Suprapubic skin (tissue), 4 donors: ENCODE measurements at regions not wholly inside any gene's neighbourhood (a gene's known extent, or its start where the extent isn't known, plus 50 kb on each side); places are given as distances from the start of the nearest gene placed in this dataset.

Experiments used
- DNase-seq, 2 donors: peaks; one replicate each; pipeline ENCODE4 v3.0.0-alpha.2; 2019; ENCODE audit warnings: low spot score in 2 of 2
- H3K27ac ChIP-seq: fragments of 200-600 bp; sonication (generic); one replicate; pipeline ENCODE4 v1.5.1; 2019
- H3K27me3 ChIP-seq: fragments of 200-600 bp; sonication (generic); one replicate; pipeline ENCODE4 v1.5.1; 2019
- H3K36me3 ChIP-seq: fragments of 200-600 bp; sonication (generic); one replicate; pipeline ENCODE4 v1.5.1; 2019
- H3K4me1 ChIP-seq: fragments of 200-600 bp; sonication (generic); one replicate; pipeline ENCODE4 v1.5.1; 2019
- H3K4me3 ChIP-seq: fragments of 200-600 bp; sonication (generic); one replicate; pipeline ENCODE4 v1.5.1; 2019; ENCODE audit warnings: mild to moderate bottlenecking
- H3K9me3 ChIP-seq: fragments of 200-600 bp; sonication (generic); one replicate; pipeline ENCODE4 v1.5.1; 2019
- CTCF ChIP-seq, 2 donors: fragments of 200-600 bp in 1 of 2; fragments of 450-650 bp in 1 of 2; sonication (generic) in 1 of 2; IDR thresholded peaks; one replicate each; pipeline ENCODE4 v1.5.1; 2016 to 2019; ENCODE audit warnings: antibody characterized with exemption in 2 of 2, mild to moderate bottlenecking in 1 of 2, moderate library complexity in 1 of 2
- EP300 ChIP-seq: sonication (generic); formaldehyde crosslinking; IDR thresholded peaks from one replicate; pipeline ENCODE4 v1.6.1; 2017; ENCODE audit warnings: antibody characterized with exemption
- POLR2A ChIP-seq, 2 donors: fragments of 450-650 bp; IDR thresholded peaks; one replicate each; pipeline ENCODE4 v1.6.1; 2017; ENCODE audit warnings: antibody characterized with exemption in 2 of 2, mild to moderate bottlenecking in 2 of 2, moderate library complexity in 2 of 2
- POLR2AphosphoS5 ChIP-seq, 3 donors: sonication (generic); formaldehyde crosslinking; IDR thresholded peaks; one replicate each; pipeline ENCODE4 v1.6.1; 2017; ENCODE audit warnings: antibody characterized with exemption in 3 of 3
- WGBS: methylation state at CpG from one replicate; pipeline ENCODE4 v1.1.5; 2018; 5-methylcytosine and 5-hydroxymethylcytosine counted together

- TF ChIP-seq POLR2AphosphoS5 (IDR thresholded peaks at IDR 0.05), result no peak
- TF ChIP-seq EP300, result no peak
- no peak for TF ChIP-seq CTCF (IDR thresholded peaks at IDR 0.05)
- no peak for TF ChIP-seq POLR2A (IDR thresholded peaks at IDR 0.05)
- H3K4me3 ChIP-seq, result no peak overlapping the region
- H3K27ac ChIP-seq, result no peak overlapping the region
- no peaks in the 10 kb centered on the region for H3K4me1 ChIP-seq
- WGBS, result 89% methylated on average over 4 of the region's 4 CpGs
- no peaks in the 10 kb centered on the region for H3K27me3 ChIP-seq
- DNase-seq, result no peak
- H3K9me3 ChIP-seq, result no peaks in the 10 kb centered on the region
- no peaks in the 10 kb centered on the region for H3K36me3 ChIP-seq
These were observed 436.7 kb upstream of the JAG1 start for GRCh38 chr20:11110535-11110934.

GRCh38 chr20:11111191-11111590 is 437.4 kb upstream of the JAG1 start:
- WGBS, result 70% methylated on average over 2 of the region's 2 CpGs
- no peak overlapping the region for H3K4me3 ChIP-seq
- no peak overlapping the region for H3K27ac ChIP-seq
- no peaks in the 10 kb centered on the region for H3K4me1 ChIP-seq
- TF ChIP-seq EP300 (no peak), POLR2AphosphoS5 (IDR thresholded peaks at IDR 0.05) (no peak), CTCF (IDR thresholded peaks at IDR 0.05) (no peak), POLR2A (IDR thresholded peaks at IDR 0.05) (no peak)
- H3K36me3 ChIP-seq, result no peaks in the 10 kb centered on the region
- no peaks in the 10 kb centered on the region for H3K27me3 ChIP-seq
- H3K9me3 ChIP-seq, result no peaks in the 10 kb centered on the region
- DNase-seq, result no peak

- 89% methylated on average over 2 of the region's 2 CpGs for WGBS
- no peaks in the 10 kb centered on the region for H3K36me3 ChIP-seq
- H3K27ac ChIP-seq, result no peak overlapping the region
- H3K4me3 ChIP-seq, result no peak overlapping the region
- no peaks in the 10 kb centered on the region for H3K9me3 ChIP-seq
- no peaks in the 10 kb centered on the region for H3K4me1 ChIP-seq
- no peak for TF ChIP-seq EP300
- TF ChIP-seq CTCF (IDR thresholded peaks at IDR 0.05), result no peak
- TF ChIP-seq POLR2A (IDR thresholded peaks at IDR 0.05), result no peak
- TF ChIP-seq POLR2AphosphoS5 (IDR thresholded peaks at IDR 0.05), result no peak
- H3K27me3 ChIP-seq, result no peaks in the 10 kb centered on the region
- no peak for DNase-seq
These were observed 439.0 kb upstream of the JAG1 start for GRCh38 chr20:11112832-11113231.

GRCh38 chr20:11114382-11114781 is 440.6 kb upstream of the JAG1 start:
- Histone ChIP-seq H3K27me3 (no peaks in the 10 kb centered on the region), H3K4me3 (no peak overlapping the region), H3K27ac (no peak overlapping the region), H3K36me3 (no peaks in the 10 kb centered on the region), H3K9me3 (no peaks in the 10 kb centered on the region), H3K4me1 (no peaks in the 10 kb centered on the region)
- no peak for DNase-seq
- TF ChIP-seq POLR2AphosphoS5 (IDR thresholded peaks at IDR 0.05), result no peak
- TF ChIP-seq EP300, result no peak
- no peak for TF ChIP-seq CTCF (IDR thresholded peaks at IDR 0.05)
- no peak for TF ChIP-seq POLR2A (IDR thresholded peaks at IDR 0.05)

- no peaks in the 10 kb centered on the region for H3K27me3 ChIP-seq
These were observed 444.2 kb upstream of the JAG1 start for GRCh38 chr20:11117808-11118528.

More at GRCh38 chr20:11117808-11118528, 444.2 kb upstream of the JAG1 start:
- TF ChIP-seq POLR2A (IDR thresholded peaks at IDR 0.05) (no peak), EP300 (no peak), CTCF (IDR thresholded peaks at IDR 0.05) (no peak), POLR2AphosphoS5 (IDR thresholded peaks at IDR 0.05) (no peak)
- Histone ChIP-seq H3K36me3 (no peaks in the 10 kb centered on the region), H3K4me3 (no peak overlapping the region), H3K9me3 (no peaks in the 10 kb centered on the region), H3K27ac (no peak overlapping the region), H3K4me1 (no peaks in the 10 kb centered on the region)
- WGBS, result 66% methylated on average over 2 of the region's 2 CpGs
- no peak for DNase-seq
